ENCODE measurements at regions not wholly inside any gene's neighbourhood (a gene's known extent, or its start where the extent isn't known, plus 50 kb on each side); places are given as distances from the start of the nearest gene placed in this dataset.

- Histone ChIP-seq H3K27ac (replicated peaks) (no peak overlapping the region), H3K36me3 (no peaks in the 10 kb centered on the region), H3K9me3 (replicated peaks) (no peaks in the 10 kb centered on the region), H3K4me1 (no peaks in the 10 kb centered on the region), H3K27me3 (ENCODE audit: low read depth) (no peaks in the 10 kb centered on the region), H3K4me3 (no peak overlapping the region)
- TF ChIP-seq CTCF (IDR thresholded peaks at IDR 0.05; ENCODE audit: borderline replicate concordance): no peak
- no peak for DNase-seq
- intact Hi-C loops (cut with micrococcal nuclease): no loop called here
Observed at GRCh38 chr9:21670374-21670773, 132.1 kb upstream of the MTAP start.

- TF ChIP-seq CTCF (IDR thresholded peaks at IDR 0.05; ENCODE audit: borderline replicate concordance): no peak
- H3K4me1 ChIP-seq: no peaks in the 10 kb centered on the region
- no peaks in the 10 kb centered on the region for H3K9me3 ChIP-seq (replicated peaks)
- no peaks in the 10 kb centered on the region for H3K36me3 ChIP-seq
- H3K4me3 ChIP-seq: no peak overlapping the region
- peaks cover 3% of the 10 kb centered on the region for H3K27me3 ChIP-seq (ENCODE audit: low read depth)
- no peak for DNase-seq
- intact Hi-C loops (cut with micrococcal nuclease): no loop called here
- no peak overlapping the region for H3K27ac ChIP-seq (replicated peaks)
Observed at GRCh38 chr9:21672140-21672539, 130.3 kb upstream of the MTAP start.

- intact Hi-C loops (cut with micrococcal nuclease): no loop called here
- Histone ChIP-seq H3K4me1 (no peaks in the 10 kb centered on the region), H3K36me3 (no peaks in the 10 kb centered on the region), H3K9me3 (replicated peaks) (no peaks in the 10 kb centered on the region), H3K27ac (replicated peaks) (no peak overlapping the region), H3K27me3 (ENCODE audit: low read depth) (peaks cover 6% of the 10 kb centered on the region), H3K4me3 (no peak overlapping the region)
- no peak for TF ChIP-seq CTCF (IDR thresholded peaks at IDR 0.05; ENCODE audit: borderline replicate concordance)
- DNase-seq: no peak
Observed at GRCh38 chr9:21672761-21673160, 129.7 kb upstream of the MTAP start.

GRCh38 chr9:21674894-21675293 is 127.5 kb upstream of the MTAP start:
- TF ChIP-seq CTCF (IDR thresholded peaks at IDR 0.05; ENCODE audit: borderline replicate concordance): no peak
- DNase-seq: no peak
- intact Hi-C loops (cut with micrococcal nuclease): no loop called here
- H3K4me1 ChIP-seq: no peaks in the 10 kb centered on the region
- H3K9me3 ChIP-seq (replicated peaks): no peaks in the 10 kb centered on the region
- H3K4me3 ChIP-seq: no peak overlapping the region
- H3K36me3 ChIP-seq: no peaks in the 10 kb centered on the region
- peaks cover 7% of the 10 kb centered on the region for H3K27me3 ChIP-seq (ENCODE audit: low read depth)
- no peak overlapping the region for H3K27ac ChIP-seq (replicated peaks)

GRCh38 chr9:21677387-21677786 is 125.0 kb upstream of the MTAP start:
- Histone ChIP-seq H3K27ac (replicated peaks) (no peak overlapping the region), H3K27me3 (ENCODE audit: low read depth) (peaks cover 7% of the 10 kb centered on the region), H3K4me3 (no peak overlapping the region), H3K36me3 (no peaks in the 10 kb centered on the region), H3K4me1 (no peaks in the 10 kb centered on the region), H3K9me3 (replicated peaks) (no peaks in the 10 kb centered on the region)
- no peak for DNase-seq
- TF ChIP-seq CTCF (IDR thresholded peaks at IDR 0.05; ENCODE audit: borderline replicate concordance): no peak
- intact Hi-C loops (cut with micrococcal nuclease): no loop called here

GRCh38 chr9:21677834-21678233 is 124.6 kb upstream of the MTAP start:
- Histone ChIP-seq H3K4me3 (no peak overlapping the region), H3K9me3 (replicated peaks) (no peaks in the 10 kb centered on the region), H3K36me3 (no peaks in the 10 kb centered on the region), H3K27ac (replicated peaks) (no peak overlapping the region), H3K4me1 (no peaks in the 10 kb centered on the region), H3K27me3 (ENCODE audit: low read depth) (peaks cover 7% of the 10 kb centered on the region)
- no peak for TF ChIP-seq CTCF (IDR thresholded peaks at IDR 0.05; ENCODE audit: borderline replicate concordance)
- intact Hi-C loops (cut with micrococcal nuclease): no loop called here
- DNase-seq: no peak
